ENCODE measurements at regions not wholly inside any gene's neighbourhood (a gene's known extent, or its start where the extent isn't known, plus 50 kb on each side); places are given as distances from the start of the nearest gene placed in this dataset.

DNA sequence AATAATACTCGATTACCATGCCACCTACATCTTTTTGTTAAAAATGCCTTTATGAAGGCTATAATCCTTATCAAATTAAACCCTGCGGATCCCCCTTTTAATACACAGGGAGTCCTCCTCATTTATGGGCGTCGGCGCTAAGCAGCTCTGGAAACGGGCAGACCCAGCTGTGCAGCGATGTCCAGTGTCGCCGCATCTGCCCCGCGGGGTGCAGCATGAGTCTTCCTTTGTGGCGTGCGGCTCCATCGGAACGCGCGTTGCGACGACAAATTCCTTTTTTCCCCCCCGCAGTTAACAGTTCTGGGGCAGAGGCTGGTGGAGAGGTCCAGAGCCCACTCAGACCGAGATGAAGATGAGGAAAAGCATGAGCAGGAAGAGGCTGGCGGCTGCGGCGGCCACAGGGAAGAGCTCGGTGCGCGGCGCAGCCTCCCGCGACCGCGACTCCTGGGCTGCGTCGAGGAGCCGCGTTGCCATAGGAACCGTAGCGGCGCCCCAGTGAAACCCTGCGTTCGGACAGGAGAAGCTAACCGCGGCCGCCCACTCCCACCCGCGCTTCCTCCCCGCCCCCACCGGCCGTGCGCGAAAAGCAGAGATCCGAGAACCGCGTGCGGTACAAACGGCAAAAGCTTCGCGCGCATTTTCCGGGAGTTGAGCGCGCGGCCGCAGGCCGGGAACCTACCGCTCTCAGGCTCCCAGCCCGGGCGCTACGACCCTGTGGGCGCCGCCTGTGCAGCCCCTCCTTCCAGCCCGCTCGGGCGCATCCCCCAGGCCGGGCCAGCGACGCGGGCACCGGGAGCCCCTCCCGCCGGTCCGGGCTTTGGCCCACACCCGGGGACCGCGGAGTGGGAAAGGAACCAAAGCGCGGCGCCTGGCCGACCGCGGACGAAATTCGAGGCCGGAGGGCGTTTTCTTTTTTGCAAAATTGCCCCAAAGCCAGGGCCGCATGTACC, 130.6 kb downstream of the SPAG6 start:
- H3K9me3 ChIP-seq (ENCODE audit: control insufficient read depth, insufficient read depth, low read length) = peaks cover 6% of the 10 kb centered on the region; the same call in 1 of the 2 replicates
- H2AK9ac ChIP-seq (replicated peaks; ENCODE audit: low read depth, low read length, poor library complexity) = no peak overlapping the region
- peak overlapping the region; percentile 56 for H2AFZ ChIP-seq (replicated peaks; ENCODE audit: low read length, poor library complexity)
- H3K14ac ChIP-seq (replicated peaks; ENCODE audit: low read depth, low read length) = no peak overlapping the region
- DNase-seq (no peak), ATAC-seq (ENCODE audit: low read depth) (peak; percentile 37; the same call in 1 of the 2 replicates)
- H3K27me3 ChIP-seq (ENCODE audit: control insufficient read depth, insufficient read depth, low read length) = peaks cover 73% of the 10 kb centered on the region
- 1% methylated on average over 40 of the region's 96 CpGs; no CpG with 5 or more reads in 1 of the 2 experiments for WGBS, 2 experiments (ENCODE audit: extremely low coverage in 2 of 2, insufficient read length in 1 of 2)
- H2BK20ac ChIP-seq (ENCODE audit: low read depth, low read length) = no peak overlapping the region
- no peak overlapping the region for H4K5ac ChIP-seq (ENCODE audit: low read depth, low read length)
- in situ Hi-C loops (cut with MboI; ENCODE audit: low sequenced_read_pairs) = no loop called here
- no peak overlapping the region for H2BK15ac ChIP-seq (ENCODE audit: low read depth, low read length)
- ChIA-PET POLR2A (ENCODE audit: unreplicated experiment) (no interaction called here), CTCF (no interaction called here)
- no peak overlapping the region for H2BK120ac ChIP-seq (ENCODE audit: low read depth, low read length)
- dilution Hi-C loops (cut with HindIII; ENCODE audit: low sequenced_read_pairs, unreplicated experiment) = no loop called here
- no peak overlapping the region for H3K9ac ChIP-seq (ENCODE audit: low read depth, low read length)
- intact Hi-C loops (cut with micrococcal nuclease) = no loop called here
- no peaks in the 10 kb centered on the region for H3K36me3 ChIP-seq (ENCODE audit: control insufficient read depth, insufficient read depth, low read length)
- H4K20me1 ChIP-seq (ENCODE audit: insufficient read depth, low read length) = no peaks in the 10 kb centered on the region
- H3K9me1 ChIP-seq (ENCODE audit: insufficient read depth, low read length) = no peaks in the 10 kb centered on the region
- no peak overlapping the region for H3K18ac ChIP-seq (ENCODE audit: low read depth, low read length)
- H3K4ac ChIP-seq (ENCODE audit: low read depth, low read length) = no peak overlapping the region
- H4K91ac ChIP-seq (ENCODE audit: insufficient read depth, low read depth, low read length) = no peak overlapping the region
- H3K4me3 ChIP-seq (ENCODE audit: insufficient read depth, low read depth, low read length) = peak overlapping the region; percentile 4
- TF ChIP-seq RFX5 (IDR thresholded peaks at IDR 0.05; ENCODE audit: low read depth, low read length) = no peak
- TF ChIP-seq, protein P1, sequence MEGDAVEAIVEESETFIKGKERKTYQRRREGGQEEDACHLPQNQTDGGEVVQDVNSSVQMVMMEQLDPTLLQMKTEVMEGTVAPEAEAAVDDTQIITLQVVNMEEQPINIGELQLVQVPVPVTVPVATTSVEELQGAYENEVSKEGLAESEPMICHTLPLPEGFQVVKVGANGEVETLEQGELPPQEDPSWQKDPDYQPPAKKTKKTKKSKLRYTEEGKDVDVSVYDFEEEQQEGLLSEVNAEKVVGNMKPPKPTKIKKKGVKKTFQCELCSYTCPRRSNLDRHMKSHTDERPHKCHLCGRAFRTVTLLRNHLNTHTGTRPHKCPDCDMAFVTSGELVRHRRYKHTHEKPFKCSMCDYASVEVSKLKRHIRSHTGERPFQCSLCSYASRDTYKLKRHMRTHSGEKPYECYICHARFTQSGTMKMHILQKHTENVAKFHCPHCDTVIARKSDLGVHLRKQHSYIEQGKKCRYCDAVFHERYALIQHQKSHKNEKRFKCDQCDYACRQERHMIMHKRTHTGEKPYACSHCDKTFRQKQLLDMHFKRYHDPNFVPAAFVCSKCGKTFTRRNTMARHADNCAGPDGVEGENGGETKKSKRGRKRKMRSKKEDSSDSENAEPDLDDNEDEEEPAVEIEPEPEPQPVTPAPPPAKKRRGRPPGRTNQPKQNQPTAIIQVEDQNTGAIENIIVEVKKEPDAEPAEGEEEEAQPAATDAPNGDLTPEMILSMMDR (conservative IDR thresholded peaks at IDR 0.05; ENCODE audit: low read depth, low read length) = no peak
- TF ChIP-seq MAZ (IDR thresholded peaks at IDR 0.05; ENCODE audit: borderline replicate concordance, low read depth, low read length) = no peak
- no peak for TF ChIP-seq CEBPB (IDR thresholded peaks at IDR 0.05; ENCODE audit: low read depth, low read length)
- TF ChIP-seq MAFK (IDR thresholded peaks at IDR 0.05; ENCODE audit: low read depth, low read length) = no peak
- TF ChIP-seq, protein P2, sequence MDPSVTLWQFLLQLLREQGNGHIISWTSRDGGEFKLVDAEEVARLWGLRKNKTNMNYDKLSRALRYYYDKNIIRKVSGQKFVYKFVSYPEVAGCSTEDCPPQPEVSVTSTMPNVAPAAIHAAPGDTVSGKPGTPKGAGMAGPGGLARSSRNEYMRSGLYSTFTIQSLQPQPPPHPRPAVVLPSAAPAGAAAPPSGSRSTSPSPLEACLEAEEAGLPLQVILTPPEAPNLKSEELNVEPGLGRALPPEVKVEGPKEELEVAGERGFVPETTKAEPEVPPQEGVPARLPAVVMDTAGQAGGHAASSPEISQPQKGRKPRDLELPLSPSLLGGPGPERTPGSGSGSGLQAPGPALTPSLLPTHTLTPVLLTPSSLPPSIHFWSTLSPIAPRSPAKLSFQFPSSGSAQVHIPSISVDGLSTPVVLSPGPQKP (IDR thresholded peaks at IDR 0.05; ENCODE audit: borderline replicate concordance, low read depth, low read length) = no peak
- TF ChIP-seq RCOR1 (IDR thresholded peaks at IDR 0.05; ENCODE audit: insufficient replicate concordance, low read length) = no peak
- TF ChIP-seq, protein P3, sequence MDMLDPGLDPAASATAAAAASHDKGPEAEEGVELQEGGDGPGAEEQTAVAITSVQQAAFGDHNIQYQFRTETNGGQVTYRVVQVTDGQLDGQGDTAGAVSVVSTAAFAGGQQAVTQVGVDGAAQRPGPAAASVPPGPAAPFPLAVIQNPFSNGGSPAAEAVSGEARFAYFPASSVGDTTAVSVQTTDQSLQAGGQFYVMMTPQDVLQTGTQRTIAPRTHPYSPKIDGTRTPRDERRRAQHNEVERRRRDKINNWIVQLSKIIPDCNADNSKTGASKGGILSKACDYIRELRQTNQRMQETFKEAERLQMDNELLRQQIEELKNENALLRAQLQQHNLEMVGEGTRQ (IDR thresholded peaks at IDR 0.05; ENCODE audit: low read depth, low read length) = no peak
- no peak for TF ChIP-seq BHLHE40 (IDR thresholded peaks at IDR 0.05; ENCODE audit: low read depth, low read length)
- no peak overlapping the region for H3K27ac ChIP-seq (ENCODE audit: insufficient read depth, low read length)
- H3K4me2 ChIP-seq (ENCODE audit: low read depth, low read length) = peak overlapping the region; percentile 95
- no peak overlapping the region for H3K56ac ChIP-seq (ENCODE audit: extremely low read depth, insufficient read depth, low read length)
- H2AK5ac ChIP-seq (ENCODE audit: low read depth, low read length) = no peak overlapping the region
- no peaks in the 10 kb centered on the region for H3K4me1 ChIP-seq (ENCODE audit: control insufficient read depth, insufficient read depth, low read length)
- H3K79me1 ChIP-seq (ENCODE audit: low read depth in 1 of 2, low read length in 2 of 2) = no peaks in the 10 kb centered on the region
- no peak overlapping the region for H2BK5ac ChIP-seq (ENCODE audit: low read depth, low read length, poor library complexity, severe bottlenecking)
- BruUV-seq (replicated peaks) = no TSS peak
- H4K8ac ChIP-seq (ENCODE audit: low read depth in 2 of 2, low read length in 2 of 2) = no peak overlapping the region
- H3K23ac ChIP-seq (ENCODE audit: low read depth, low read length) = no peak overlapping the region

Measured in IMR-90 (cell line).